OCI-LY7 (cell line): ENCODE measurements at regions not wholly inside any gene's neighbourhood (a gene's known extent, or its start where the extent isn't known, plus 50 kb on each side); places are given as distances from the start of the nearest gene placed in this dataset.

ENCODE experiments used
- BruUV-seq: library from RNA; stranded (reverse); fragments of 400-500 nt; replicated peaks from 2 replicates; lab custom pipeline; 2021; lab: Mats Ljungman, UMichigan
- CTCF ChIA-PET: fragments of 300-600 bp; sonication (Branson Sonifier 250); formaldehyde crosslinking; loops from one replicate; lab custom pipeline; 2022; ENCODE audit warnings: antibody characterized with exemption; ENCODE audit not compliant: unreplicated experiment; lab: Charles Lee
- POLR2A ChIA-PET: fragments of 300-600 bp; sonication (Branson Sonifier 250); formaldehyde crosslinking; loops from one replicate; lab custom pipeline; 2022; ENCODE audit warnings: antibody characterized with exemption; lab: Charles Lee
- DNase-seq: peaks from one replicate; pipeline ENCODE4 v3.0.0-alpha.2; 2015; ENCODE audit warnings: low spot score
- H2AFZ ChIP-seq: fragments of 200-600 bp; sonication (generic), shearing (Covaris generic); 2 replicates; pipeline ENCODE4 v1.6.1; 2014; ENCODE audit warnings: mild to moderate bottlenecking, antibody characterized with exemption, low read length, moderate library complexity
- H3K27ac ChIP-seq: fragments of 200-600 bp; sonication (generic); 2 replicates; pipeline ENCODE4 v1.5.1; 2014; ENCODE audit warnings: mixed run types, low read depth, mild to moderate bottlenecking, moderate library complexity, low read length, inconsistent platforms; ENCODE audit not compliant: poor library complexity, severe bottlenecking
- H3K36me3 ChIP-seq: fragments of 200-600 bp; sonication (generic); 2 replicates; pipeline ENCODE4 v1.6.1; 2014; ENCODE audit warnings: mild to moderate bottlenecking, antibody characterized with exemption, low read length, moderate library complexity, mixed read lengths; ENCODE audit not compliant: insufficient read depth
- H3K4me1 ChIP-seq: fragments of 200-600 bp; sonication (generic); 2 replicates; pipeline ENCODE4 v1.5.1; 2014; ENCODE audit warnings: mild to moderate bottlenecking, low read length; ENCODE audit not compliant: insufficient read depth, poor library complexity, severe bottlenecking
- H3K4me2 ChIP-seq: fragments of 200-600 bp; sonication (generic); 2 replicates; pipeline ENCODE4 v1.6.1; 2014; ENCODE audit warnings: mild to moderate bottlenecking, low read length
- H3K4me3 ChIP-seq: fragments of 200-600 bp; sonication (generic); 2 replicates; pipeline ENCODE4 v1.5.1; 2014; ENCODE audit warnings: mild to moderate bottlenecking, low read depth, low read length; ENCODE audit not compliant: poor library complexity, severe bottlenecking
- H3K79me2 ChIP-seq: fragments of 200-600 bp; sonication (generic); 2 replicates; pipeline ENCODE4 v1.6.1; 2016; ENCODE audit warnings: low read depth, mild to moderate bottlenecking, low read length, moderate library complexity, mixed read lengths; ENCODE audit not compliant: insufficient read depth
- H3K9me2 ChIP-seq: fragments of 200-600 bp; sonication (generic); 2 replicates; pipeline ENCODE4 v1.6.1; 2016; ENCODE audit warnings: mild to moderate bottlenecking, low read length, mixed read lengths; ENCODE audit not compliant: insufficient read depth
- H3K9me3 ChIP-seq: fragments of 200-600 bp; sonication (generic); 2 replicates; pipeline ENCODE4 v1.6.1; 2014; ENCODE audit warnings: mild to moderate bottlenecking, mixed run types, low read length, mixed read lengths
- H4K20me1 ChIP-seq: fragments of 200-600 bp; sonication (generic); 2 replicates; pipeline ENCODE4 v1.6.1; 2014; ENCODE audit warnings: mild to moderate bottlenecking, antibody characterized with exemption, low read length, moderate library complexity, mixed read lengths; ENCODE audit not compliant: insufficient read depth
- CTCF ChIP-seq: fragments of 200-600 bp; sonication (generic); conservative IDR thresholded peaks from 2 replicates; pipeline ENCODE4 v1.5.1; 2014; ENCODE audit warnings: mild to moderate bottlenecking, antibody characterized with exemption, low read length, moderate library complexity, mixed read lengths
- EZH2phosphoT487 ChIP-seq: fragments of 200-600 bp; sonication (generic); IDR thresholded peaks from 2 replicates; pipeline ENCODE4 v1.6.1; 2018; ENCODE audit warnings: low read depth, borderline replicate concordance, mild to moderate bottlenecking, mixed run types, antibody characterized with exemption, low read length, moderate library complexity, mixed read lengths
- intact Hi-C: fragments of 100-400 bp; cut with micrococcal nuclease; formaldehyde crosslinking; loops from one replicate; pipeline ENCODE4 v1.10.0; 2022; ENCODE audit not compliant: unreplicated experiment

GRCh38 chr2:150732491-150732890, 245.0 kb upstream of the RND3 start:
- no peaks in the 10 kb centered on the region for H4K20me1 ChIP-seq
- H3K36me3 ChIP-seq, result no peaks in the 10 kb centered on the region
- H2AFZ ChIP-seq, result no peak overlapping the region
- ChIA-PET POLR2A (no interaction called here), CTCF (no interaction called here)
- no peak for DNase-seq
- TF ChIP-seq CTCF, result no peak
- TF ChIP-seq EZH2phosphoT487, result no peak
- H3K9me3 ChIP-seq, result no peaks in the 10 kb centered on the region
- BruUV-seq, result no TSS peak
- no peak overlapping the region for H3K4me2 ChIP-seq
- H3K79me2 ChIP-seq, result no peaks in the 10 kb centered on the region
- no peak overlapping the region for H3K4me3 ChIP-seq
- no peaks in the 10 kb centered on the region for H3K4me1 ChIP-seq
- no peak overlapping the region for H3K27ac ChIP-seq
- intact Hi-C loops, result no loop called here
- H3K9me2 ChIP-seq, result no peaks in the 10 kb centered on the region

GRCh38 chr2:150732064-150732463, 244.6 kb upstream of the RND3 start:
- H4K20me1 ChIP-seq, result no peaks in the 10 kb centered on the region
- CTCF ChIA-PET, result no interaction called here
- H3K4me1 ChIP-seq, result no peaks in the 10 kb centered on the region
- H3K36me3 ChIP-seq, result no peaks in the 10 kb centered on the region
- H3K27ac ChIP-seq, result no peak overlapping the region
- BruUV-seq, result no TSS peak
- H3K9me2 ChIP-seq, result no peaks in the 10 kb centered on the region
- no peaks in the 10 kb centered on the region for H3K9me3 ChIP-seq
- no peaks in the 10 kb centered on the region for H3K79me2 ChIP-seq
- intact Hi-C loops, result no loop called here
- no peak overlapping the region for H3K4me3 ChIP-seq
- no peak overlapping the region for H3K4me2 ChIP-seq
- TF ChIP-seq EZH2phosphoT487, result no peak
- TF ChIP-seq CTCF, result no peak
- DNase-seq, result no peak
- H2AFZ ChIP-seq, result no peak overlapping the region
- POLR2A ChIA-PET, result no interaction called here

GRCh38 chr2:150729495-150729955, 242.1 kb upstream of the RND3 start:
- CTCF ChIA-PET, result no interaction called here
- Histone ChIP-seq H3K27ac (no peak overlapping the region), H3K4me1 (no peaks in the 10 kb centered on the region), H2AFZ (no peak overlapping the region), H3K4me3 (no peak overlapping the region), H3K36me3 (no peaks in the 10 kb centered on the region), H3K79me2 (no peaks in the 10 kb centered on the region), H4K20me1 (no peaks in the 10 kb centered on the region), H3K9me3 (no peaks in the 10 kb centered on the region), H3K9me2 (no peaks in the 10 kb centered on the region), H3K4me2 (no peak overlapping the region)
- no peak for DNase-seq
- intact Hi-C loops, result no loop called here
- BruUV-seq, result no TSS peak
- TF ChIP-seq CTCF (no peak), EZH2phosphoT487 (no peak)
- POLR2A ChIA-PET, result no interaction called here
